HCT116 (cell line): ENCODE measurements at regions not wholly inside any gene's neighbourhood (a gene's known extent, or its start where the extent isn't known, plus 50 kb on each side); places are given as distances from the start of the nearest gene placed in this dataset.

ENCODE experiments used
- EZH2 ChIP-seq: fragments of 200-600 bp; sonication (generic); IDR thresholded peaks from 2 replicates; pipeline ENCODE4 v1.6.1; 2017; ENCODE audit warnings: antibody characterized with exemption, mixed run types
- JUND ChIP-seq: IDR thresholded peaks from 2 replicates; pipeline ENCODE4 v1.6.1; 2012
- POLR2A ChIP-seq: IDR thresholded peaks from 2 replicates; pipeline ENCODE4 v1.7.0; 2011; ENCODE audit warnings: borderline replicate concordance; ENCODE audit not compliant: insufficient read depth, insufficient read length; ENCODE audit errors: extremely low read depth
- SIN3A ChIP-seq: IDR thresholded peaks from 2 replicates; pipeline ENCODE4 v1.6.1; 2012; ENCODE audit warnings: low read depth
- SP1 ChIP-seq: IDR thresholded peaks from 2 replicates; pipeline ENCODE4 v1.6.1; 2012; ENCODE audit warnings: low read depth
- SRF ChIP-seq: IDR thresholded peaks from 2 replicates; pipeline ENCODE4 v1.6.1; 2012; ENCODE audit warnings: low read depth
- ZFX ChIP-seq: fragments of 450-650 bp; IDR thresholded peaks from 2 replicates; pipeline ENCODE4 v1.6.1; 2017
- TF ChIP-seq, protein P1 (sequence below), 3 experiments: fragments of 200-600 bp in 1 of 3; sonication (generic) in 1 of 3; IDR thresholded peaks in 2 of 3; conservative IDR thresholded peaks in 1 of 3; 2 replicates each; pipeline ENCODE4 v1.5.1; 2012 to 2017; ENCODE audit warnings: low read depth in 2 of 3, low read length in 2 of 3, antibody characterized with exemption in 1 of 3, borderline replicate concordance in 1 of 3, control low read depth in 1 of 3, mild to moderate bottlenecking in 1 of 3, mixed read lengths in 1 of 3, mixed run types in 1 of 3, moderate library complexity in 1 of 3; ENCODE audit not compliant: insufficient read depth in 1 of 3

GRCh38 chrX:25507801-25508200, 492.0 kb upstream of the ARX start:
- TF ChIP-seq, protein P1, sequence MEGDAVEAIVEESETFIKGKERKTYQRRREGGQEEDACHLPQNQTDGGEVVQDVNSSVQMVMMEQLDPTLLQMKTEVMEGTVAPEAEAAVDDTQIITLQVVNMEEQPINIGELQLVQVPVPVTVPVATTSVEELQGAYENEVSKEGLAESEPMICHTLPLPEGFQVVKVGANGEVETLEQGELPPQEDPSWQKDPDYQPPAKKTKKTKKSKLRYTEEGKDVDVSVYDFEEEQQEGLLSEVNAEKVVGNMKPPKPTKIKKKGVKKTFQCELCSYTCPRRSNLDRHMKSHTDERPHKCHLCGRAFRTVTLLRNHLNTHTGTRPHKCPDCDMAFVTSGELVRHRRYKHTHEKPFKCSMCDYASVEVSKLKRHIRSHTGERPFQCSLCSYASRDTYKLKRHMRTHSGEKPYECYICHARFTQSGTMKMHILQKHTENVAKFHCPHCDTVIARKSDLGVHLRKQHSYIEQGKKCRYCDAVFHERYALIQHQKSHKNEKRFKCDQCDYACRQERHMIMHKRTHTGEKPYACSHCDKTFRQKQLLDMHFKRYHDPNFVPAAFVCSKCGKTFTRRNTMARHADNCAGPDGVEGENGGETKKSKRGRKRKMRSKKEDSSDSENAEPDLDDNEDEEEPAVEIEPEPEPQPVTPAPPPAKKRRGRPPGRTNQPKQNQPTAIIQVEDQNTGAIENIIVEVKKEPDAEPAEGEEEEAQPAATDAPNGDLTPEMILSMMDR (IDR thresholded peaks at IDR 0.05 in 2 of 3, conservative IDR thresholded peaks at IDR 0.05 in 1 of 3; ENCODE audit: borderline replicate concordance in 1 of 3, insufficient read depth in 1 of 3, low read depth in 2 of 3, low read length in 2 of 3) = no peak
- TF ChIP-seq SIN3A (no peak), SRF (no peak), POLR2A (no peak), SP1 (no peak), ZFX (no peak), JUND (no peak), EZH2 (no peak)
